ENCODE measurements at regions not wholly inside any gene's neighbourhood (a gene's known extent, or its start where the extent isn't known, plus 50 kb on each side); places are given as distances from the start of the nearest gene placed in this dataset.
"Not testable (repeated sequence)": the region's sequence is repeated elsewhere in the genome, so short reads cannot be mapped to it uniquely, and the experiment has no call there.

DNA sequence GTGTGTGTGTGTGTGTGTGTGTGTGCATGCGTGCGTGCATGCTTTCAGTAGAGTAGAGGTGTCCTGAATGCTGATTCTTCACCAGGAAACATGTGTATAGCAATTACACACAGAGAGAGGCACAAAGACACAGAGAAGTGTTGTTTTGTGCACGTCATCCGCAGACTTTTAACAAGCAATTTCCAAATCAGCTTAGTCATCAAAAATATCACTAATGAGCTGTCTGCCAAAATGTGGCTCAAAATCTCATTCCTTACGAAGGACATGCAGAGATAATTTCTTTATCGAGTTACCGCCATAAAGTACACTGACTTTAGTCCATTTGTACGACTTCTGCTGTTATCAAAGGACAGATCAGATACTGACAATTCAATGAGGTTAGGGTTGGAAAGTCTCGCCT, 274.9 kb upstream of the RARB start:
- DNase-seq (ENCODE audit: low spot score), result no peak

DNA sequence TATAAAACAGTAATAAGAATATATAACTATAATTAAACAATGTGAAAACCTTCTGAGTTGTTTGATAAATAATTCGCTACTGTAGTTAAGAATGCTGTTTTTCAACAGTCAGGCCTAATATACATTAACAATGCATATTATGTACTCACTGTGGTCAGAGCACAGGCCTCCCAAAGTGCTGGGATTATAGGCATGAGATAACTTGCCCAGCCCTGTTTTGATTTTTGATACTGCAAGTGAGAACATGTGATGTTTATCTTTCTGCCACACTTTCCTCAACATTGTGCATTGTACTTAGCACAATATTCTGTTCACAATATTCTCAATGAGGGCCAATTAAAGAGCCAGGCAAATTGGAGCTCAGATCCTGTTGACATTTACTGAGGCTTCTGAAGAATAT, 274.5 kb upstream of the RARB start:
- DNase-seq (ENCODE audit: low spot score), result no peak

DNA sequence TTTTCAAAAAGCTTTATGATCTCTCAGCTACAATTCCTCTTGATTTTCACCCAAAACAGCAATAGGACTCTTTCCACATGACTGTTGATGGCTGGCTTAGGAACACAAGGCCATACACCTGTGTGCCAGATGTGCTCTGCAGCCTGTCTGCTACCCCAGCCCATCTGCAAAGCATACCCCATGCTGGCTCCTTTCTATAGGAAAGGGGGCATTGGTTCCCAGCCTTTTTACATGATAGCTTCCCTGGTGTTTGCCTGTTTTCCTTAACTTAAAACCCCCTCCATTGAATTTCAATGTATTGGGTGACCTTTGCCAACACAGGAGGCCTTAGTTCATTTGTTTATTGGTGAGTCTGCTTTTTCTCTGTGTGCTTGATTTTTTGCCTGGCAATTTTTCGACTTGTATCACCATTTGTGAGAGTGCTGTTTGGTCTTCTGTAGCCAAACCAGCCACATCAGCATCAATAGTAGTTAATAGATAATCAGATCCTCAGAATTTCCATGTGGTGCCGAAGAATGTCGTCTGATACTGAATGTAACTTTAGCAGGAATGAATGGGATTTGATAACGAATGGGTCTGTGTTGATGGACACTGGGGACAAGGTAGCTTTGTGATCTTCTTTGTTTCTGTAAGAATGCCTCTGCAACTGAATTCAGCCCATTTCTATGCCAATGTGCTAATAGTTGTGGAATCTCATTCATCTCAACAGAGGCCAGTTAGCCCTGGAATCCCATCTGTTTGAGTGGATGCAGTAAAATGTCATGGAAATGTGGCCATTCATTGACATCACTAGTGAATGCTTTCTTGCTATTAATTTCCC, 272.2 kb upstream of the RARB start:
- peak; percentile 48 for DNase-seq (ENCODE audit: low spot score)

DNA sequence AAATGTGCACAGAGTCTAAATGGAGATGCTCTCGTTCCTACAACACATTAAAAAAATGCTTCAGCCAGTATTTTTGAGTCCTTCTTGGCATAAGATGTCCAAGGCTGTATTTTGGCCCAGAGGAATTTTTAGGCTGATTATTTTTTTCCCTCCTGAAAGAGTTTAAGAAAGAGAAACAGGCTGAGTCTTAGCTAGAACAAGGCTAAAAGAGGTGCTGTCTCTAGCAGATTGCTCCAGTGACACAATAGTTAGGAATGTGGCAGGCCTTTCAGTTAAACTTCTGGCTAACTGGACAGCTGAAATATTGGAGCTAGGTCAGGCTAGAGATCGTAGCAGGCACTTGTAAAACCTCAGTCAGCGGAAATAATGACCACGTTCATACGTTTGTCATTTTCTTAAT, 271.4 kb upstream of the RARB start:
- DNase-seq (ENCODE audit: low spot score), result peak; percentile 76

DNA sequence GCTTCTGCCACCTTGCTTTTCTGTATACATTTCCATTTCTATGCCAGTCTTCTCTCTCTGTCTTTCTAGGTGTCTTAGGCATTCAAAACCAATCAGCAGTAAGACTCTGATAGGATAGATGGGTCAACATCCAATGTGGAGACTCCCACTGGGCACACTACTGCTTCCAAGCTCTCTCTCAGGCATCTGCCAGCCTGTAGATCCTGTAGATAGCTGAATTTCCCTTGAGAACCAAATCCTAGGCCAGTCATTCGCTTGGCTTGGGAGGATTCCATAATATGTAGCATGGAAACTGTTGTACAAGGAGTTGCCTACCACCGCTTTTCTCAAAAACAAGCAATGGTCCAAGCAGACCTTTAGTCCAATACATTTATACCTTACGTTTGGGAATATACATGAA, 262.8 kb upstream of the RARB start:
- DNase-seq (ENCODE audit: low spot score), result no peak

DNA sequence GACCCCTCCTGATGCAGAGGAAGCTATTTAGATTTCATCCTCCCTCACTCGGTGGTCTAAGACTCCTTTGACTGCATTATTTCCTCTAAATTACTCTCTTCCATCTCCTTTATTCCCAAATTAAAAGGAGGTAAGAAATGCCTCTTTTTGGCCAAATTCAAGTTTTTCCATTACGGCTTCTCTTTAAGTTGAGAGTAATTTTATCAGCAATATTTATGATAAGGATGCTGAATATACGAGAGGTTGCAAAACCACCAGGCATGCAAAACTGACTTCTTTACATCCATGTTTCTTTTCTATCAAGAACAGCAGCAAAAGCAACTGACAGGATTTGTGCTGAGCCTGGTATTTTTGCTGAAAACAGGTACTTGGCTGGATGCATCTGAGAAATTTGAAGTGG, 262.0 kb upstream of the RARB start:
- no peak for DNase-seq (ENCODE audit: low spot score)

DNA sequence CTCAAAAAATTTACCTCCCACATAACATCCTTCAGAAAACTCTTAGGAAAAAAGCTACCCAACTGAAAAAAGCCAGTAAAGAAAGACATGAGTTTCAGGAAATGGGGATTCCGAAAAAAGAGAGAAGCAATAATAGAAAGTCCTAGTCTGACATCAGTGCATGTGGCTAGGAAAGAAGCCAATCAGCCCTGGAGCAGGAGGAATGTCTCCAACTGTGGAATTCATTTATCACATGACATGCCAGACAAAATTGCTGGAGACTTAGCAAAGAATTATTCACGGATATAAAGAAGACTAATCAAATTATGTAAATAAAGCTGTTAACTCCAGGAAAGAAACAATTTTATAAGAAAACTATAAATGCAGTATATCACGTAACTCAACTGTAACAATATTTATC, 258.9 kb upstream of the RARB start:
- DNase-seq (ENCODE audit: low spot score), result no peak

DNA sequence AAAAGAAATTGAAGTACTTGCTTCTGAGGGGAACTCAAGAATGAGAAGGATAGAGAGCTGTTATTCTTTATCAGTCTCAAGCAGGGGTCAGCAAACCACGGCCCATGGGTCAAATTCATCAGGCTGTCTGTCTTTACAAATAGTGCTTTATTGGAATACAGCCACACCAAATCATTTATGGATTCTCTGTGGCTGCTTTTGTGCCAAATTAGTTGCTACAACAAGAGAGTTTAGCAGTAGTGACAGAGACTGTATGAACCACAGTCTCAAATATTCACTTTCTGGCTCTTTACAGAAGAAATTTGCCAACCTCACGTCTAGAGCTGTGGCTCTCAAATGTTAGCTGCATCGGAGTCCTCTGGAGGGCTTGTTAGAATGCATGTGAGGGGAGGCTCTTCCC, 258.0 kb upstream of the RARB start:
- no peak for DNase-seq (ENCODE audit: low spot score)

DNA sequence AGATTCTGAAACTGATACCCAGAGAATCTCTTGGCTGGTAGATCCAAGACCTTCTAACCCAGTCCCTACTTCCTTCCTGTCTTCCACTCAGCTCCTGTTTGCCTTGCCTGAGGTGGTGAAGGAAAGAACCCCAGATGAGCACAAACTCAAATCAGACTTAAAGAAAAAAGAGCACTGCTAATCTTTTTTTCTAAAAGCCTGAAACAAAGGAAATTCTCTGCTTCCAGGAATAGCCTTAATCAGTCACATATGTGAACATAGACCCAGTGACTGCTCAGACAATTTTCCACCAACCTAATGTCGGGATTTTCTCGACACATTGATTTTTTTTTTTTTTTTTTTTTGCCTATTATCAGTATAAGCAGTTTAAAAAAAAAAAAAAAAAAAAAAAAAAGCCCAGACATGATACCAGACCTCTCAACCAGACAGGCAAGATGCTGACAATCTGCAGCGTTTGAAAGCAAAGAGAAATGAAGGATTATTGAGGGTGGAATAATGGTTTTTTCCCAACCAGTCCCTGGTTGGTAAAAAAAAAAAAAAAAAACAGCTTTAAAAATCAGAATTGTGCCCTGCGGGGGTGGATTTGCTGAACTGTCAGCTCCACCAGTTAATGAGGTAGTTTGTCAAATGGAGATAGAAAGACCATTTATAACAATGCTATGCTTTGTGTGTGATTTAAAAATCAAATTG, 256.8 kb upstream of the RARB start:
- no peak for DNase-seq (ENCODE audit: low spot score)

DNA sequence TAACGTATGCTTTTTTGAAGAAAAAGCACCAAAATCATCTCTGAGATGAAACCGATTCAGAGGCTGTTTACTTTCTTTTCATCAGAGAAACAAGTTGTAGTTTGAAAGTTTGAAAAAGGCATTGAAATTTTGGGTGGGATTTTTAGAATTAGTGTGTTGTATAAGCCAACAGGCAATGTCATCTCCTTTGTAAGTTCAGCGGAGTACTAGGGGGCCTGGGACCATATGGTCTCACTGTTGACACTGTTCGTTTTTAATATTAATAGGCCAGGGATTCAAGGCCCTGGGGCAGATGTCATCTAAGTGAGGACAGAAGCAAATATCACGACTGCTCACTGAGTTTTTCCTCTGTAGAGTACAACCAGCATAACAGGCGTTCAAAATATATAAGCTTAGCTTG, 256.2 kb upstream of the RARB start:
- DNase-seq (ENCODE audit: low spot score), result no peak

DNA sequence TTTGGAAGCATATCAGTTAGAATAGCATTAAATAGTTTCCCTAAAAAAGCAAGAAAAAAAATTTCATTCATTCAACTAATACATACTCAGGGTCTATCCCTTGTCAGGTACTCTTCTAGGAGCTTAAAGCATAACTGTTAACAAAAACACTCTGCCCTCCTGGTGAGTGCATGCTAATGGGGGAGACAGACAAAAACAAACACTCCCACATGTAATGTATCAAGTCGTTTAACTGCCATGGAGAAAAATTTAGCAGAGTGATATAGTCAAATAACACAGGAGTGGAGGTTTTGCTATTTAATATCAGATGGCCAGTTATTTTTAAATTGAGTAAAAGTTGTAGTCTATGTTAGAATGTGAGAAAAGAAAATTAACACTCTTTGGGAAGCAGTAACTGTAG, 254.5 kb upstream of the RARB start:
- no peak for DNase-seq (ENCODE audit: low spot score)

DNA sequence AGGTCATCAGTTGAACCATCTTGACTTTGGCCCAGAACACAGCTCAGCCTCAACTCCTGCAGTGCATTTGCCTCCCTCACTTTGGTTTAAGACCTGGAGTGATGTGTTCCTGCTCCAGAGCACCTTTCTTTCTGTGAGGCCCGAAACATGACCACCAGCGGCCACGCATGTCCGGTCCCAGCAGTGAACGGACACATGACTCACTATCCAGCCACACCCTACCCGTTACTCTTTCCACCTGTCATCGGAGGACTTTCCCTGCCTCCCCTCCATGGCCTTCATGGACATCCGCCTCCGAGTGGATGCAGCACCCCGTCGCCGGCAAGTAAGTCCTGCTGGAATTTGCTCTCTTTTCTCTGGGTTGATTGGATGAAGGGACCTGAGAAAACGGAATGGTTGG, 253.8 kb upstream of the RARB start:
- no peak for DNase-seq (ENCODE audit: low spot score)

DNA sequence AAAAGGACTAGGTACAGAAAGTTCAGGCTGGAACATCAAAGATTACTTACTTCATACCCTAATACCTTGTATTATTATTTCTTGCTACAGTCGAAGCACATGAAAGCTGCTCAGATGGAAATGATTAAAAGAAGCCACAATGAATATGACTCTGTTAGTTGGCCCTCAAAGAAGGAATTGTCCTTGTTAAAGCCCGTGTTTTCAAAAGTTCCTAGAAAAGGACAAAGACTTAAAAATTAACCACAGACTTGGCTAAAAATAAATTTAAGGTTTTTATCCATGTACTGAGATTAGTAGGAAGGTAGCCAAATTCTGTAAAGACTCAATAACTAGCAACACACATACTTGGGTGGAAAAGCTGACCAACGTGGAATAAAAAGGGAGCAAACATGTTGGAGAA, 251.0 kb upstream of the RARB start:
- no peak for DNase-seq (ENCODE audit: low spot score)

DNA sequence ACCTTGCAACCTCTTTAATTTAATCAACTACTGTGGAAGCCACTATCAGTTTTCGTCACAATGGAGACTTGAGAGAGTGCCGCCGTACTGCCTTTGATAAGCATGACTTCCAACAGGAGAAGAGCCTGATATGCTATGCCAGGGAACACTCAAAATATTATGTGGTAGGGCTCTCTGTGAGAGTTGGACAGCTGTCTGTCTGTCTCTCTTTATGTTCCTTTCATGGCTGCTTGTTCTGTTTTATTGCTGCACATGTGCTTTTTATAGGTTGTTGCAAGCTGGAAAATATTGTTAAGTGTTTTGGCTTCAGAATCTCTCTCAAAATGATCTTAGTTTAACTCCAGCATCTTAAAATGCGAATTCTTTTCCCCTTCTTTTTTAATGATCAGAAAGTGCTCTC, 249.4 kb upstream of the RARB start:
- DNase-seq (ENCODE audit: low spot score), result no peak

DNA sequence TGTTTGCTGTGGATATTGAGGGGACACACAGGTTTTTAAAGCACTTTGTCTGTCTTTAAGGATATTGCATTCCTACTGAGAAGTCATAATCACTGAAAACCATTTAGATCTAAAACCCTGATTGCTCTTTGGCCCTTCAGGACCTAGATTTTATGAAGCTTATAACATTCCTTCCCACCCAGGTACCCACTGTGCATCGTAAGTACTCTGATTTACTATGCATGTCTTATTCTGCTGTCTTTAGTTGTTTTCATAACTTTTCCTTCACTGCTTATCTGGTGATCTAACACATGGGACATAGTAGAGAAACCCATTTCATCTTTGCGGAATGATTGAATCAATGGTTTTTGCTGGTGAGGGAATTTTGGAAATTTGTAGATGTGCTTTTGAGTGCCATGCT, 247.0 kb upstream of the RARB start:
- DNase-seq (ENCODE audit: low spot score), result no peak

DNA sequence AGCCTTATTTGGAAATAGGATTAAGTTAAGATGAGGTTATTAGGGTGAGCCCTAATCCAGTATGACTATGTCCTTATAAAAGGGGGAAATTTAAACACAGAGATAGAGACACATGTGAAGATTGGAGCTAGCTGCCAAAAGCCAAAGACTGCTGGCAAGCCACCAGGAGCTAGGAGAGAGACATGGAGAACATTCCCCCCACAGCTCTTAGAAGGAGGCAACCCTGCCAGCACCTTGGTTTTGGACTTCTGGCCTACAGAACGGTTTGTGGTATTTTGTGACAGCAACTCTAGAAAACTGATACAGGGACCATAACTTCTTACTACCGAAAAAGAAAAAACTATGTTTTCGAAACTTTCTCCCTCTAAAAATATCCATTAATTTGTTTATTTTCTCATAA, 245.3 kb upstream of the RARB start:
- DNase-seq (ENCODE audit: low spot score), result no peak

DNA sequence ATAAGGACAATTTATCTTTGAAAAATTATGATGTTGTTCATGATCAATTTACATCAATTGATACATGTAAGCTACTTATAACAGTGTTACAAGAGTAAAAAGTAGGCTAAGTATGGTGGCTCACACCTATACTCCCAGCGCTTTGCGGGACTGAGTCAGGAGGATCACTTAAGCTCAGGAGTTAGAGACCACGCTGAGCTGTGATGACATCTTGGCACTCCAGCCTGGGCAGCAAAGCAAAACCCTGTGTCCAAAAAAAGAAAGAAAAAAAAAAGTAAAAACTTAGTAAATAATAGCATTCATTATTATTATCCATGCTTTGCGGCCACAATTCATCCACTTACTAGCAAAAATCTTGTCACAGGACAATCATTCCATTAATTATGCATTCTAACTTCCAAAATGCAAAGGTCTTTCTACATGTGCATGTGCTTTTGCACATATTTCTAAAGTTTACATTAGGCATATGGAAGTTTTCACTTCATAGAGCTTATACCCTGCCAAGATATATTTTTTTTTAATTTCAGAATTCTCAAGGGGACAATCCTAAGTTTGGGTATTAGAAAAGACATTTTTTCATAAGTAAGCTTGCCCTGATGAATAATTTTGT, 243.3 kb upstream of the RARB start:
- no peak for DNase-seq (ENCODE audit: low spot score)

DNA sequence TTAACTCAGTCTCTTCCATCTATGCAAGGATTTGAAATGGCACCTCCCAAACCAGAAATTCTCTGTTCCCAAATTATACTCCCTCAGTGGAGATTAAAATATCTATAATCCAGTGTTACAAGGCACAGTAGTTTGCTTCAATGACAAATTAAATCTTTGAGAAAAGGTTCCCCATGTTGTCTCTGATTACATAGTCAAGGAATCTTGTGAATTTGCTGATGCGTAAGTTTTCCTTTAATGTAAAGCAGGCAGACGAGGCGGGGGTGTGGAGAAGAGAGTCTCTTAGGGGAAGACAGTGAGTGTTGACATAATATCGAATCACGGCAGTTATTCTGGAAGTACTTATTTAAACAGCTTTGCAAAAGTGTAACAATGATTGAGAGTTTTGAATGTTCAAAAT, 236.4 kb upstream of the RARB start:
- no peak for DNase-seq (ENCODE audit: low spot score)

DNA sequence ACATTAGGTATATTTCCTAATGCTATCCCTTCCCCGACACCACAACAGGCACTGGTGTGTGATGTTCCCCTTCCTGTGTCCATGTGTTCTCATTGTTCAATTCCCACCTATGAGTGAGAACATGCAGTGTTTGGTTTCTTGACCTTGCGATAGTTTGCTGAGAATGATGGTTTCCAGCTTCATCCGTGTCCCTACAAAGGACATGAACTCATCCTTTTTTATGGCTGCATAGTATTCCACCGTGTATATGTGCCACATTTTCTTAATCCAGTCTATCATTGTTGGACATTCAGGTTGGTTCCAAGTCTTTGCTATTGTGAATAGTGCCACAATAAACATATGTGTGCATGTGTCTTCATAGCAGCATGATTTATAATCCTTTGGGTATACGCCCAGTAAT, 228.5 kb upstream of the RARB start:
- DNase-seq (ENCODE audit: low spot score), result not testable (repeated sequence)

DNA sequence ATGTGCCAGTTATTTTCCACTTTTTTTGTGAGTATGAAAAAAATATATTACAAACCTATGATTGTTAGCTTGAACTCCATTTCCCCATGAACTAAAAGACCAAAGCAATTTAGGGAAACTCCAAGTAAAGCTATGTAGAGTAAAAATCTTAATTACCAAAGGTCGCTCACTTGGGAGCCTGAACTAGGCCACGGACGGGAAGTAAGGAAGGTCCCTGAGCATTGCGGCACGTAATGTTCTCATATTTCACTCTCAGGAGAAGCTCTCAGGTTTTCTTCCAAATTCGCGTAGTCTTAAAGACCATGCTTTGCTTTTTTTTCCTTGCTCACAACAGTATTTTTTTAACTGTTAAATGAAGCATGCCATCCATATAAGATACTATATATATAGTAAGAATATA, 215.3 kb upstream of the RARB start:
- DNase-seq (ENCODE audit: low spot score), result no peak

DNA sequence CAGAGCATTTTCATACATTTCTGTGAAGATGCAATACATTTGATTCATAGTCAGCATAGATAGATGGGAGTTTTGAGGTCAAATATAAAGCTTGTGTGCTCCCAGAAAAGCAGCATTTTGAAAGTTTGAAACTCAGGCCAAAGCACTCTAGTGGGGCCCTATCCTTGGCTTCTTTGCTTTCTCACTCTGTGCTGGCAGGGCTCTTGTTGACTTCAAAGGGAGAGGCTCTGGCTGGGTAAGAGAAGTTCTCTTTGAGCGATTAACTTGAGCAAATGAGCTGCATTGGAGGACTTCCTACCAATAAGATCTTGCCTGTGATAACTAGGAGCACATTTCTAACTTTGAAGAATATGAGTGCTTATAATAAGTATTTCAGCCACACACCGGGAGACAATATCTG, 214.0 kb upstream of the RARB start:
- no peak for DNase-seq (ENCODE audit: low spot score)

DNA sequence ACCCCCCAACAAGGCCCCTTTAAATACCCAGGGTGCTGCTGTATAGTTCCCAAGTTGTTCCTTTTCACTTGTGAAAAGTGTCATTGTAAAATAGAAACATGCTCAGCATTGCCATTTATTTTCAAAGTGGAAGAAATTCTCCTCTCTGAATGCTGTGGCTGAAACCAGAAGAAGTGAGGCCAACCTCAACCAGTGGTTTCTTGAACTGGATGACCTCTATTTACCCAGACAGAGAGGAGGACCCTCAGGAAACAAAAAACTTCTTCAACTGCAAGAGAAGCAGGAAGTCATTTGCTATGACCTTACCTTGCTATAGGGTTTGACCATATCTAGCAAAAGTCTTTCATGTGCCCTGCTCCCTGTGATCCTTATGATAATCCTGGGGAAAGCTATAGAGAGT, 209.7 kb upstream of the RARB start:
- DNase-seq (ENCODE audit: low spot score), result no peak

DNA sequence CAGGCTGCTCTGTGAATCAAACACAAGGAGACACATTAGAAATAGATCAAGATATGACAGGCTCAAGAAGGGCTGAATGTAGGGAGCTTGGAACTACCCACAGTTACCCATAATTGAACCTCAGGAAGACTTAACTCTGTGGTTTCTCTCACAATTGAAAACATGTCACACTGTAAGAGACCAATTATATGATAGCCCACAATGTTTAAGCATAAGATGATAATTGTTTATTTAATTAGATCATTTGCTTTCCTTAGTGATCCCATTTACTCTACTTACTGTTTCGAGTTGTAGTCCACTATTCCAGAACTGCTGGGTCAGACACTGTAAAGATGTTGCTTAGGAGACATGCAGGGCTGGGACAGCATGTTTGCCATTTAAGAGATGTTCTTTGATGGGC, 201.3 kb upstream of the RARB start:
- no peak for DNase-seq (ENCODE audit: low spot score)

DNA sequence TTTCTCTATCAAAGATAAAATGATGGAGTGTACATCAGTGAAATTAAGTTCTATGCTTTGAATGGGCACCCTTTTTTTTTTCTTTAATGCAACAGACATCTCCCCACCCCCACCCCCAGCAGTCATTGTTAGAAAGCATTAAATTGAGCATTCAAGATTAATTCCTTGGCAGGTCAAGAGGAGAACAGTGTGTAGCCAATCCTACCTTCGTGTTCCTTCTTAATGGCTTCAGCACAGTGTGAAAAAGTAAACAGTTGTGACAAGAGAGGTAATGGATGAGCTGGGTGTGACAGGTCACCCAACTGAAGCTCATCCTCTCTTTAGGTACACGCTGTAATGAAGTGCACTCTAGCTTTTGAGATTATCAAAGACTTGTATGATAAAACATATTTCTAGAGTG, 198.5 kb upstream of the RARB start:
- no peak for DNase-seq (ENCODE audit: low spot score)
